SK-N-SH (cell line): ENCODE measurements at regions not wholly inside any gene's neighbourhood (a gene's known extent, or its start where the extent isn't known, plus 50 kb on each side); places are given as distances from the start of the nearest gene placed in this dataset.
"Not testable (repeated sequence)": the region's sequence is repeated elsewhere in the genome, so short reads cannot be mapped to it uniquely, and the experiment has no call there.

Experiments used
- CTCF ChIA-PET: fragments of 300-600, 350-600 bp; formaldehyde crosslinking; extraction: SDS; loops from one replicate; lab custom pipeline; 2021; lab: Yijun Ruan, JAX
- POLR2A ChIA-PET: fragments of 350-600 bp; sonication (Branson Sonifier 250); formaldehyde crosslinking; extraction: SDS; loops from one replicate; lab custom pipeline; 2020; ENCODE audit warnings: antibody characterized with exemption, inconsistent platforms; lab: Yijun Ruan, JAX
- DNase-seq: peaks from one replicate; pipeline ENCODE4 v3.0.0; 2012
- H2AFZ ChIP-seq: fragments of 200-600 bp; sonication (generic); 2 replicates; pipeline ENCODE4 v1.8.1; 2016; ENCODE audit warnings: antibody characterized with exemption, mild to moderate bottlenecking, low read depth
- H3F3A ChIP-seq: fragments of 200-600 bp; sonication (generic); replicated peaks from 2 replicates; pipeline ENCODE3; 2016; ENCODE audit warnings: antibody characterized with exemption, mild to moderate bottlenecking; ENCODE audit not compliant: insufficient read depth
- H3K27ac ChIP-seq, 2 experiments: fragments of 200-500 bp in 1 of 2; fragments of 200-600 bp in 1 of 2; sonication (Bioruptor generic) in 1 of 2; sonication (generic), shearing (Covaris generic) in 1 of 2; 2 replicates each; pipeline versions ENCODE4 v1.5.1 to v1.6.1; 2014 to 2016; ENCODE audit warnings: low read depth in 2 of 2, inconsistent platforms in 1 of 2, low read length in 1 of 2, mild to moderate bottlenecking in 1 of 2, mixed read lengths in 1 of 2
- H3K27me3 ChIP-seq: fragments of 200-600 bp; sonication (generic), shearing (Covaris generic); 2 replicates; pipeline ENCODE4 v1.6.1; 2016; ENCODE audit warnings: mixed run types; ENCODE audit not compliant: insufficient read depth
- H3K36me3 ChIP-seq, 2 experiments: fragments of 200-500 bp in 1 of 2; fragments of 200-600 bp in 1 of 2; sonication (Bioruptor generic) in 1 of 2; sonication (generic) in 1 of 2; replicated peaks in 1 of 2; 2 replicates each; pipeline versions ENCODE3 to v1.5.1; 2014 to 2016; ENCODE audit warnings: low read length in 1 of 2, mild to moderate bottlenecking in 1 of 2; ENCODE audit not compliant: insufficient read depth in 2 of 2, control insufficient read depth in 1 of 2
- H3K4me1 ChIP-seq, 2 experiments: fragments of 200-500 bp in 1 of 2; fragments of 200-600 bp in 1 of 2; sonication (Bioruptor generic) in 1 of 2; sonication (generic), shearing (Covaris generic) in 1 of 2; 2 replicates each; pipeline versions ENCODE4 v1.5.1 to v1.6.1; 2014 to 2016; ENCODE audit warnings: low read depth in 1 of 2, low read length in 1 of 2, mixed run types in 1 of 2; ENCODE audit not compliant: insufficient read depth in 2 of 2, control insufficient read depth in 1 of 2
- H3K4me2 ChIP-seq: fragments of 200-600 bp; sonication (generic), shearing (Covaris generic); 2 replicates; pipeline ENCODE4 v1.6.1; 2017; ENCODE audit warnings: mixed run types
- H3K4me3 ChIP-seq, 2 experiments: fragments of 200-500 bp in 1 of 2; fragments of 200-600 bp in 1 of 2; sonication (Bioruptor generic) in 1 of 2; sonication (generic), shearing (Covaris generic) in 1 of 2; 2 replicates each; pipeline versions ENCODE4 v1.5.1 to v1.8.1; 2014 to 2016; ENCODE audit warnings: low read depth in 2 of 2, inconsistent platforms in 1 of 2, low read length in 1 of 2, mild to moderate bottlenecking in 1 of 2, mixed read lengths in 1 of 2, moderate library complexity in 1 of 2
- H3K79me2 ChIP-seq: fragments of 200-600 bp; sonication (generic); 2 replicates; pipeline ENCODE4 v1.8.1; 2017; ENCODE audit warnings: mild to moderate bottlenecking; ENCODE audit not compliant: insufficient read depth
- H3K9ac ChIP-seq: fragments of 200-600 bp; sonication (generic); 2 replicates; pipeline ENCODE4 v1.6.1; 2017; ENCODE audit warnings: mixed run types
- H3K9me2 ChIP-seq: fragments of 200-600 bp; sonication (generic); 2 replicates; pipeline ENCODE4 v1.6.1; 2017; ENCODE audit warnings: mixed run types
- H3K9me3 ChIP-seq: fragments of 200-600 bp; sonication (generic); 2 replicates; pipeline ENCODE4 v1.6.1; 2017; ENCODE audit warnings: mixed run types, mild to moderate bottlenecking, moderate library complexity
- H4K20me1 ChIP-seq: fragments of 200-600 bp; sonication (generic); 2 replicates; pipeline ENCODE4 v1.6.1; 2017; ENCODE audit warnings: mild to moderate bottlenecking, mixed run types; ENCODE audit not compliant: insufficient read depth
- CHD2 ChIP-seq: fragments of 150-350 bp; IDR thresholded peaks from 2 replicates; pipeline ENCODE4 v1.6.1; 2018; ENCODE audit warnings: low read length; ENCODE audit not compliant: partially characterized antibody
- ELF1 ChIP-seq: IDR thresholded peaks from 2 replicates; pipeline ENCODE4 v1.4.0; 2012
- FOXJ3 ChIP-seq: sonication (generic); formaldehyde crosslinking; IDR thresholded peaks from 2 replicates; pipeline ENCODE4 v1.5.1; 2020; ENCODE audit warnings: mild to moderate bottlenecking, missing genetic modification reagents
- GABPA ChIP-seq: IDR thresholded peaks from 2 replicates; pipeline ENCODE4 v1.4.0; 2012; ENCODE audit warnings: low read depth, mild to moderate bottlenecking
- GATA2 ChIP-seq: sonication (generic); formaldehyde crosslinking; IDR thresholded peaks from 2 replicates; pipeline ENCODE4 v1.5.0; 2020; ENCODE audit warnings: mild to moderate bottlenecking, missing genetic modification reagents
- IRF3 ChIP-seq: fragments of 150-350 bp; IDR thresholded peaks from 2 replicates; pipeline ENCODE4 v1.6.1; 2016; ENCODE audit warnings: mild to moderate bottlenecking, low read depth, low read length
- JUND ChIP-seq: IDR thresholded peaks from 2 replicates; pipeline ENCODE4 v1.4.0; 2012
- MEF2A ChIP-seq: IDR thresholded peaks from 2 replicates; pipeline ENCODE4 v1.4.0; 2012; ENCODE audit warnings: low read depth, borderline replicate concordance
- MXI1 ChIP-seq: IDR thresholded peaks from 2 replicates; pipeline ENCODE4 v1.6.1; 2012; ENCODE audit warnings: mild to moderate bottlenecking, low read depth, low read length, improper control_type of control experiment
- NRF1 ChIP-seq: IDR thresholded peaks from 2 replicates; pipeline ENCODE4 v1.6.1; 2012; ENCODE audit warnings: low read depth, mild to moderate bottlenecking, low read length
- RAD21 ChIP-seq: IDR thresholded peaks from 2 replicates; pipeline ENCODE4 v1.6.1; 2012; ENCODE audit warnings: mild to moderate bottlenecking, low read length
- RFX5 ChIP-seq: IDR thresholded peaks from 2 replicates; pipeline ENCODE4 v1.6.1; 2012; ENCODE audit warnings: mild to moderate bottlenecking, improper control_type of control experiment, low read length
- SIN3A ChIP-seq: IDR thresholded peaks from 2 replicates; pipeline ENCODE4 v1.6.1; 2012; ENCODE audit warnings: low read depth, mild to moderate bottlenecking, low read length, moderate library complexity, borderline replicate concordance
- SMC3 ChIP-seq: IDR thresholded peaks from 2 replicates; pipeline ENCODE4 v1.6.1; 2012; ENCODE audit warnings: low read depth, low read length, improper control_type of control experiment
- TAF1 ChIP-seq: IDR thresholded peaks from 2 replicates; pipeline ENCODE4 v1.6.1; 2012; ENCODE audit warnings: low read depth, mild to moderate bottlenecking, low read length, moderate library complexity, borderline replicate concordance
- TCF12 ChIP-seq: IDR thresholded peaks from 2 replicates; pipeline ENCODE4 v1.4.0; 2012
- USF1 ChIP-seq: IDR thresholded peaks from 2 replicates; pipeline ENCODE4 v1.4.0; 2012; ENCODE audit warnings: low read depth, borderline replicate concordance
- USF2 ChIP-seq: fragments of 150-350 bp; IDR thresholded peaks from 2 replicates; pipeline ENCODE4 v1.6.1; 2017; ENCODE audit warnings: antibody characterized with exemption, low read length, low read depth, borderline replicate concordance
- YY1 ChIP-seq: IDR thresholded peaks from 2 replicates; pipeline ENCODE4 v1.4.0; 2012; ENCODE audit warnings: low read depth, mild to moderate bottlenecking
- ZBTB33 ChIP-seq: IDR thresholded peaks from 2 replicates; pipeline ENCODE4 v1.4.0; 2012; ENCODE audit warnings: low read depth, borderline replicate concordance
- WGBS: methylation state at CpG from one replicate; pipeline ENCODE4 v1.1.6; 2017; ENCODE audit warnings: low lambda C conversion rate; 5-methylcytosine and 5-hydroxymethylcytosine counted together

GRCh38 chr18:65606551-65607130 lies 144.2 kb upstream of the CDH7 start (continued):
- TF ChIP-seq IRF3 (no peak), NRF1 (no peak), SIN3A (no peak)
- TF ChIP-seq, all 33 proteins: peak for 0

GRCh38 chr18:65605352-65605751 lies 145.5 kb upstream of the CDH7 start:
- H3K79me2 ChIP-seq, POLR2A ChIA-PET, DNase-seq, H3K27ac ChIP-seq, H3K9me3 ChIP-seq, H3K4me2 ChIP-seq, H3K9ac ChIP-seq, H3F3A ChIP-seq, H3K4me1 ChIP-seq, H3K36me3 ChIP-seq, H3K9me2 ChIP-seq, H4K20me1 ChIP-seq, H3K4me3 ChIP-seq, CTCF ChIA-PET, H2AFZ ChIP-seq, H3K27me3 ChIP-seq: not testable (repeated sequence)
- WGBS, result 73% methylated on average over 11 of the region's 30 CpGs

- WGBS, result 33% methylated on average over 2 of the region's 2 CpGs
- H3K79me2 ChIP-seq, result no peaks in the 10 kb centered on the region
- H3K4me2 ChIP-seq, result no peak overlapping the region
- no peak overlapping the region for H3K4me3 ChIP-seq
- DNase-seq, result no peak
- no peaks in the 10 kb centered on the region for H4K20me1 ChIP-seq
- H2AFZ ChIP-seq, result no peak overlapping the region
- no peaks in the 10 kb centered on the region for H3F3A ChIP-seq
- POLR2A ChIA-PET, result no interaction called here
- no peaks in the 10 kb centered on the region for H3K4me1 ChIP-seq
- H3K27me3 ChIP-seq, result no peaks in the 10 kb centered on the region
- no peaks in the 10 kb centered on the region for H3K36me3 ChIP-seq
- CTCF ChIA-PET, result no interaction called here
- H3K9me3 ChIP-seq, result no peaks in the 10 kb centered on the region
- H3K9me2 ChIP-seq, result no peaks in the 10 kb centered on the region
- no peak overlapping the region for H3K9ac ChIP-seq
- no peak overlapping the region for H3K27ac ChIP-seq
- TF ChIP-seq JUND, result no peak
- TF ChIP-seq MXI1, result no peak
- no peak for TF ChIP-seq YY1
- no peak for TF ChIP-seq RFX5
- TF ChIP-seq USF2, result no peak
- no peak for TF ChIP-seq GATA2 (CRISPR knock-in tag)
- no peak for TF ChIP-seq CHD2
- no peak for TF ChIP-seq NRF1
- no peak for TF ChIP-seq USF1
- no peak for TF ChIP-seq TCF12
- TF ChIP-seq RAD21, result no peak
- TF ChIP-seq MEF2A, result no peak
- TF ChIP-seq SMC3, result no peak
- no peak for TF ChIP-seq FOXJ3 (CRISPR knock-in tag)
- no peak for TF ChIP-seq TAF1
- no peak for TF ChIP-seq ZBTB33
- no peak for TF ChIP-seq ELF1
- TF ChIP-seq GABPA, result no peak
Measured at GRCh38 chr18:65601775-65602174, 149.0 kb upstream of the CDH7 start.
